Fibroblast of skin of abdomen (primary cell): ENCODE measurements at regions not wholly inside any gene's neighbourhood (a gene's known extent, or its start where the extent isn't known, plus 50 kb on each side); places are given as distances from the start of the nearest gene placed in this dataset.
"Not testable (repeated sequence)": the region's sequence is repeated elsewhere in the genome, so short reads cannot be mapped to it uniquely, and the experiment has no call there.

Source experiments
- DNase-seq: peaks from one replicate; pipeline ENCODE4 v3.0.0-alpha.2; 2013

GRCh38 chr13:99695857-99696256 is 194.6 kb downstream of the TM9SF2 start:
- DNase-seq = no peak

- no peak for DNase-seq
Measured at GRCh38 chr13:99693852-99694611, 192.8 kb downstream of the TM9SF2 start.

GRCh38 chr13:99693351-99693750 is 192.1 kb downstream of the TM9SF2 start:
- DNase-seq = no peak

GRCh38 chr13:99692854-99693253 is 191.6 kb downstream of the TM9SF2 start:
- no peak for DNase-seq

GRCh38 chr13:99691552-99691951 is 190.3 kb downstream of the TM9SF2 start:
- no peak for DNase-seq

GRCh38 chr13:99690426-99691174 is 189.3 kb downstream of the TM9SF2 start:
- DNase-seq = no peak

GRCh38 chr13:99689955-99690354 is 188.7 kb downstream of the TM9SF2 start:
- DNase-seq = no peak

- DNase-seq = no peak
Measured at GRCh38 chr13:99688776-99689175, 187.5 kb downstream of the TM9SF2 start.

GRCh38 chr13:99687723-99688397 is 186.6 kb downstream of the TM9SF2 start:
- peak; percentile 85 for DNase-seq

- DNase-seq = no peak
Measured at GRCh38 chr13:99686944-99687411, 185.7 kb downstream of the TM9SF2 start.

- DNase-seq = peak; percentile 63
Measured at GRCh38 chr13:99686157-99686572, 184.9 kb downstream of the TM9SF2 start.

- no peak for DNase-seq
Measured at GRCh38 chr13:99681695-99682094, 180.4 kb downstream of the TM9SF2 start.

GRCh38 chr13:99677116-99677951 is 176.1 kb downstream of the TM9SF2 start:
- peak; percentile 26 for DNase-seq

- no peak for DNase-seq
Measured at GRCh38 chr13:99671746-99672145, 170.5 kb downstream of the TM9SF2 start.

- not testable (repeated sequence) for DNase-seq
Measured at GRCh38 chr13:99669096-99669495, 167.8 kb downstream of the TM9SF2 start.

- DNase-seq = no peak
Measured at GRCh38 chr13:99666146-99666805, 165.0 kb downstream of the TM9SF2 start.

- DNase-seq = no peak
Measured at GRCh38 chr13:99665711-99666110, 164.4 kb downstream of the TM9SF2 start.

GRCh38 chr13:99663908-99664307 is 162.6 kb downstream of the TM9SF2 start:
- DNase-seq = no peak

GRCh38 chr13:99663185-99663825 is 162.0 kb downstream of the TM9SF2 start:
- no peak for DNase-seq

- DNase-seq = no peak
Measured at GRCh38 chr13:99662678-99663077, 161.4 kb downstream of the TM9SF2 start.

- no peak for DNase-seq
Measured at GRCh38 chr13:99661791-99662190, 160.5 kb downstream of the TM9SF2 start.
